IMR-90 (cell line): ENCODE measurements at regions not wholly inside any gene's neighbourhood (a gene's known extent, or its start where the extent isn't known, plus 50 kb on each side); places are given as distances from the start of the nearest gene placed in this dataset.

Experiments used
- ATAC-seq: fragments of 200-7000 bp; cut with Tn5 transposase; 2 replicates; pipeline ENCODE4 v1.9.1; 2020; ENCODE audit warnings: low read depth, mild to moderate bottlenecking, moderate library complexity
- BruUV-seq: library from RNA; stranded (reverse); fragments of 400-500 nt; replicated peaks from 2 replicates; lab custom pipeline; 2021; lab: Mats Ljungman, UMichigan
- CTCF ChIA-PET: fragments of 300-600 bp; formaldehyde crosslinking; extraction: SDS; loops from one replicate; lab custom pipeline; 2021; ENCODE audit warnings: antibody characterized with exemption; lab: Yijun Ruan, JAX
- POLR2A ChIA-PET: fragments of 300-600 bp; sonication (Branson Sonifier 250); formaldehyde crosslinking; loops from one replicate; lab custom pipeline; 2022; ENCODE audit warnings: antibody characterized with exemption; ENCODE audit not compliant: unreplicated experiment; lab: Charles Lee
- DNase-seq: peaks from one replicate; pipeline ENCODE4 v3.0.0; 2013
- H2AFZ ChIP-seq: replicated peaks from 2 replicates; pipeline ENCODE3; 2013; ENCODE audit warnings: low read length, mild to moderate bottlenecking; ENCODE audit not compliant: poor library complexity
- H2AK5ac ChIP-seq: 2 replicates; pipeline ENCODE4 v1.6.1; 2013; ENCODE audit warnings: low read depth, low read length, inconsistent platforms
- H2AK9ac ChIP-seq: replicated peaks from 2 replicates; pipeline ENCODE3; 2013; ENCODE audit warnings: mild to moderate bottlenecking, low read depth, low read length, moderate library complexity; ENCODE audit not compliant: poor library complexity
- H2BK120ac ChIP-seq: 2 replicates; pipeline ENCODE4 v1.6.1; 2013; ENCODE audit warnings: low read depth, low read length, inconsistent platforms
- H2BK15ac ChIP-seq: 3 replicates; pipeline ENCODE4 v1.6.1; 2013; ENCODE audit warnings: low read depth, low read length, inconsistent platforms
- H2BK20ac ChIP-seq: 2 replicates; pipeline ENCODE4 v1.6.1; 2013; ENCODE audit warnings: low read depth, mild to moderate bottlenecking, inconsistent platforms, low read length, moderate library complexity
- H2BK5ac ChIP-seq: 2 replicates; pipeline ENCODE4 v1.6.1; 2013; ENCODE audit warnings: mild to moderate bottlenecking, low read depth, low read length, inconsistent platforms; ENCODE audit not compliant: poor library complexity, severe bottlenecking
- H3K14ac ChIP-seq: replicated peaks from 2 replicates; pipeline ENCODE4 v1.6.1; 2013; ENCODE audit warnings: low read depth, low read length, inconsistent platforms
- H3K18ac ChIP-seq: 2 replicates; pipeline ENCODE4 v1.6.1; 2013; ENCODE audit warnings: low read depth, low read length, control low read depth
- H3K23ac ChIP-seq: 2 replicates; pipeline ENCODE4 v1.6.1; 2013; ENCODE audit warnings: low read depth, low read length, inconsistent platforms
- H3K27ac ChIP-seq: 2 replicates; pipeline ENCODE4 v1.5.1; 2013; ENCODE audit warnings: mild to moderate bottlenecking, control low read depth, low read length; ENCODE audit not compliant: insufficient read depth
- H3K27me3 ChIP-seq: 2 replicates; pipeline ENCODE4 v1.6.1; 2013; ENCODE audit warnings: low read length; ENCODE audit not compliant: control insufficient read depth, insufficient read depth
- H3K36me3 ChIP-seq: 2 replicates; pipeline ENCODE4 v1.6.1; 2013; ENCODE audit warnings: low read length, mixed read lengths; ENCODE audit not compliant: control insufficient read depth, insufficient read depth
- H3K4ac ChIP-seq: 2 replicates; pipeline ENCODE4 v1.6.1; 2013; ENCODE audit warnings: low read depth, low read length, inconsistent platforms
- H3K4me1 ChIP-seq: 2 replicates; pipeline ENCODE4 v1.6.1; 2013; ENCODE audit warnings: low read length, mixed read lengths; ENCODE audit not compliant: control insufficient read depth, insufficient read depth
- H3K4me2 ChIP-seq: 2 replicates; pipeline ENCODE4 v1.6.1; 2013; ENCODE audit warnings: low read depth, mild to moderate bottlenecking, control low read depth, low read length, moderate library complexity
- H3K4me3 ChIP-seq: 2 replicates; pipeline ENCODE4 v1.5.1; 2013; ENCODE audit warnings: low read depth, mild to moderate bottlenecking, control low read depth, low read length, moderate library complexity; ENCODE audit not compliant: insufficient read depth
- H3K56ac ChIP-seq: 2 replicates; pipeline ENCODE4 v1.6.1; 2013; ENCODE audit warnings: low read length, inconsistent platforms; ENCODE audit not compliant: insufficient read depth; ENCODE audit errors: extremely low read depth
- H3K79me1 ChIP-seq, 2 experiments: 2 replicates each; pipeline ENCODE4 v1.6.1; 2013; ENCODE audit warnings: low read length in 2 of 2, inconsistent platforms in 1 of 2, low read depth in 1 of 2
- H3K9ac ChIP-seq: 2 replicates; pipeline ENCODE4 v1.6.1; 2013; ENCODE audit warnings: low read depth, low read length, control low read depth
- H3K9me1 ChIP-seq: 2 replicates; pipeline ENCODE4 v1.6.1; 2013; ENCODE audit warnings: low read length, inconsistent platforms; ENCODE audit not compliant: insufficient read depth
- H3K9me3 ChIP-seq: 2 replicates; pipeline ENCODE4 v1.6.1; 2013; ENCODE audit warnings: low read length; ENCODE audit not compliant: control insufficient read depth, insufficient read depth
- H4K20me1 ChIP-seq: 2 replicates; pipeline ENCODE4 v1.6.1; 2013; ENCODE audit warnings: low read length, inconsistent platforms; ENCODE audit not compliant: insufficient read depth
- H4K5ac ChIP-seq: 2 replicates; pipeline ENCODE4 v1.6.1; 2013; ENCODE audit warnings: mild to moderate bottlenecking, low read depth, low read length, control low read depth
- H4K8ac ChIP-seq, 2 experiments: 2 replicates each; pipeline ENCODE4 v1.6.1; 2013; ENCODE audit warnings: low read depth in 2 of 2, low read length in 2 of 2, control low read depth in 1 of 2, inconsistent platforms in 1 of 2
- H4K91ac ChIP-seq: 2 replicates; pipeline ENCODE4 v1.6.1; 2013; ENCODE audit warnings: low read depth, low read length, inconsistent platforms; ENCODE audit not compliant: insufficient read depth
- BHLHE40 ChIP-seq: fragments of 150-350 bp; IDR thresholded peaks from 2 replicates; pipeline ENCODE4 v1.6.1; 2016; ENCODE audit warnings: mild to moderate bottlenecking, low read depth, low read length
- CEBPB ChIP-seq: IDR thresholded peaks from 2 replicates; pipeline ENCODE4 v1.6.1; 2012; ENCODE audit warnings: low read depth, low read length, improper control_type of control experiment
- CHD1 ChIP-seq: IDR thresholded peaks from 2 replicates; pipeline ENCODE4 v1.6.1; 2012; ENCODE audit warnings: low read depth, low read length, improper control_type of control experiment
- FOS ChIP-seq: fragments of 150-350 bp; IDR thresholded peaks from 2 replicates; pipeline ENCODE4 v1.6.1; 2016; ENCODE audit warnings: low read depth, low read length
- MAFK ChIP-seq: IDR thresholded peaks from 2 replicates; pipeline ENCODE4 v1.6.1; 2012; ENCODE audit warnings: low read depth, low read length, improper control_type of control experiment
- MAZ ChIP-seq: IDR thresholded peaks from 2 replicates; pipeline ENCODE4 v1.6.1; 2012; ENCODE audit warnings: low read depth, mild to moderate bottlenecking, low read length, improper control_type of control experiment, moderate library complexity, borderline replicate concordance
- MXI1 ChIP-seq: IDR thresholded peaks from 2 replicates; pipeline ENCODE4 v1.6.1; 2012; ENCODE audit warnings: low read depth, mild to moderate bottlenecking, low read length, moderate library complexity, borderline replicate concordance
- NFE2L2 ChIP-seq: fragments of 150-350 bp; IDR thresholded peaks from 2 replicates; pipeline ENCODE4 v1.6.1; 2016; ENCODE audit warnings: low read depth, mild to moderate bottlenecking, low read length
- POLR2A ChIP-seq: IDR thresholded peaks from 2 replicates; pipeline ENCODE4 v1.6.1; 2012; ENCODE audit warnings: mild to moderate bottlenecking, low read depth, low read length
- RAD21 ChIP-seq: IDR thresholded peaks from 2 replicates; pipeline ENCODE4 v1.6.1; 2012; ENCODE audit warnings: low read length, improper control_type of control experiment
- RCOR1 ChIP-seq: IDR thresholded peaks from 2 replicates; pipeline ENCODE4 v1.6.1; 2012; ENCODE audit warnings: mild to moderate bottlenecking, low read length, improper control_type of control experiment; ENCODE audit not compliant: insufficient replicate concordance
- RFX5 ChIP-seq: IDR thresholded peaks from 2 replicates; pipeline ENCODE4 v1.8.0; 2012; ENCODE audit warnings: low read depth, mild to moderate bottlenecking, low read length, moderate library complexity
- SMC3 ChIP-seq: fragments of 150-350 bp; IDR thresholded peaks from 2 replicates; pipeline ENCODE4 v1.6.1; 2016; ENCODE audit warnings: low read depth, mild to moderate bottlenecking, antibody characterized with exemption, low read length, moderate library complexity
- USF2 ChIP-seq: fragments of 150-350 bp; IDR thresholded peaks from 2 replicates; pipeline ENCODE4 v1.6.1; 2017; ENCODE audit warnings: mild to moderate bottlenecking, antibody characterized with exemption, low read length, low read depth
- WGBS, 2 experiments: methylation state at CpG; one replicate each; pipeline versions ENCODE4 v1.1.5 to v1.1.7; 2013; ENCODE audit warnings: missing lambda C conversion rate in 2 of 2; ENCODE audit not compliant: insufficient read length in 1 of 2; ENCODE audit errors: extremely low coverage in 2 of 2; 5-methylcytosine and 5-hydroxymethylcytosine counted together
- dilution Hi-C: fragments of 300-500 bp; cut with HindIII; formaldehyde crosslinking; loops from one replicate; pipeline ENCODE4 v1.14.3; 2018; ENCODE audit warnings: low sequenced_read_pairs; ENCODE audit not compliant: unreplicated experiment
- in situ Hi-C: fragments of 300-500 bp; cut with MboI; formaldehyde crosslinking; loops from 3 replicates; pipeline ENCODE4 v1.14.3; 2019; ENCODE audit warnings: low sequenced_read_pairs, inconsistent platforms, mixed read lengths
- intact Hi-C: fragments of 100-400 bp; cut with micrococcal nuclease; formaldehyde crosslinking; loops from 2 replicates; pipeline ENCODE4 v1.10.0; 2022
- TF ChIP-seq, protein P1 (sequence below): conservative IDR thresholded peaks from 2 replicates; pipeline ENCODE4 v1.5.1; 2012; ENCODE audit warnings: mild to moderate bottlenecking, low read depth, low read length, improper control_type of control experiment
- TF ChIP-seq, protein P2 (sequence below): fragments of 150-350 bp; IDR thresholded peaks from 2 replicates; pipeline ENCODE4 v1.6.1; 2016; ENCODE audit warnings: low read depth, mild to moderate bottlenecking, low read length, moderate library complexity, borderline replicate concordance

- no peaks in the 10 kb centered on the region for H3K36me3 ChIP-seq
- DNase-seq = no peak
- no peaks in the 10 kb centered on the region for H3K27me3 ChIP-seq
- H3K18ac ChIP-seq = no peak overlapping the region
- H2BK20ac ChIP-seq = no peak overlapping the region
- ChIA-PET POLR2A (no interaction called here), CTCF (no interaction called here)
- H3K4ac ChIP-seq = no peak overlapping the region
- H3K79me1 ChIP-seq = no peaks in the 10 kb centered on the region
- BruUV-seq = no TSS peak
- H2BK5ac ChIP-seq = no peak overlapping the region
- no peak overlapping the region for H3K4me3 ChIP-seq
- H3K23ac ChIP-seq = no peak overlapping the region
- H3K4me1 ChIP-seq = no peaks in the 10 kb centered on the region
- no peak overlapping the region for H3K4me2 ChIP-seq
- peaks cover 2% of the 10 kb centered on the region for H3K9me3 ChIP-seq
- no peak overlapping the region for H3K14ac ChIP-seq
- no peak overlapping the region for H3K9ac ChIP-seq
- no peak overlapping the region for H2BK120ac ChIP-seq
- no peaks in the 10 kb centered on the region for H4K20me1 ChIP-seq
- no peak overlapping the region for H4K8ac ChIP-seq
- WGBS, 2 experiments = 36% methylated on average over 2 of the region's 4 CpGs; no CpG with 5 or more reads in 1 of the 2 experiments
- no peak overlapping the region for H3K27ac ChIP-seq
- no peak for ATAC-seq
- dilution Hi-C loops = no loop called here
- no peaks in the 10 kb centered on the region for H3K9me1 ChIP-seq
- H2AK9ac ChIP-seq = no peak overlapping the region
- H2AK5ac ChIP-seq = no peak overlapping the region
- no peak for TF ChIP-seq BHLHE40
- no peak for TF ChIP-seq RFX5
- no peak for TF ChIP-seq CEBPB
- no peak for TF ChIP-seq CHD1
- no peak for TF ChIP-seq SMC3
- TF ChIP-seq POLR2A = no peak
- no peak for TF ChIP-seq NFE2L2
- TF ChIP-seq, protein P1, sequence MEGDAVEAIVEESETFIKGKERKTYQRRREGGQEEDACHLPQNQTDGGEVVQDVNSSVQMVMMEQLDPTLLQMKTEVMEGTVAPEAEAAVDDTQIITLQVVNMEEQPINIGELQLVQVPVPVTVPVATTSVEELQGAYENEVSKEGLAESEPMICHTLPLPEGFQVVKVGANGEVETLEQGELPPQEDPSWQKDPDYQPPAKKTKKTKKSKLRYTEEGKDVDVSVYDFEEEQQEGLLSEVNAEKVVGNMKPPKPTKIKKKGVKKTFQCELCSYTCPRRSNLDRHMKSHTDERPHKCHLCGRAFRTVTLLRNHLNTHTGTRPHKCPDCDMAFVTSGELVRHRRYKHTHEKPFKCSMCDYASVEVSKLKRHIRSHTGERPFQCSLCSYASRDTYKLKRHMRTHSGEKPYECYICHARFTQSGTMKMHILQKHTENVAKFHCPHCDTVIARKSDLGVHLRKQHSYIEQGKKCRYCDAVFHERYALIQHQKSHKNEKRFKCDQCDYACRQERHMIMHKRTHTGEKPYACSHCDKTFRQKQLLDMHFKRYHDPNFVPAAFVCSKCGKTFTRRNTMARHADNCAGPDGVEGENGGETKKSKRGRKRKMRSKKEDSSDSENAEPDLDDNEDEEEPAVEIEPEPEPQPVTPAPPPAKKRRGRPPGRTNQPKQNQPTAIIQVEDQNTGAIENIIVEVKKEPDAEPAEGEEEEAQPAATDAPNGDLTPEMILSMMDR = no peak
- no peak for TF ChIP-seq FOS
- TF ChIP-seq MAFK = no peak
- no peak for TF ChIP-seq MAZ
- TF ChIP-seq RCOR1 = no peak
- TF ChIP-seq USF2 = no peak
- TF ChIP-seq, protein P2, sequence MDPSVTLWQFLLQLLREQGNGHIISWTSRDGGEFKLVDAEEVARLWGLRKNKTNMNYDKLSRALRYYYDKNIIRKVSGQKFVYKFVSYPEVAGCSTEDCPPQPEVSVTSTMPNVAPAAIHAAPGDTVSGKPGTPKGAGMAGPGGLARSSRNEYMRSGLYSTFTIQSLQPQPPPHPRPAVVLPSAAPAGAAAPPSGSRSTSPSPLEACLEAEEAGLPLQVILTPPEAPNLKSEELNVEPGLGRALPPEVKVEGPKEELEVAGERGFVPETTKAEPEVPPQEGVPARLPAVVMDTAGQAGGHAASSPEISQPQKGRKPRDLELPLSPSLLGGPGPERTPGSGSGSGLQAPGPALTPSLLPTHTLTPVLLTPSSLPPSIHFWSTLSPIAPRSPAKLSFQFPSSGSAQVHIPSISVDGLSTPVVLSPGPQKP = no peak
- no peak for TF ChIP-seq MXI1
- no peak for TF ChIP-seq RAD21
- no peak overlapping the region for H2AFZ ChIP-seq
- intact Hi-C loops = no loop called here
- H2BK15ac ChIP-seq = no peak overlapping the region
- in situ Hi-C loops = no loop called here
- no peak overlapping the region for H4K5ac ChIP-seq
- no peak overlapping the region for H3K56ac ChIP-seq
- H4K91ac ChIP-seq = no peak overlapping the region
Measured at GRCh38 chr18:65093346-65093745, 657.5 kb upstream of the CDH7 start.
